ENCODE measurements at regions not wholly inside any gene's neighbourhood (a gene's known extent, or its start where the extent isn't known, plus 50 kb on each side); places are given as distances from the start of the nearest gene placed in this dataset.
"Not testable (repeated sequence)": the region's sequence is repeated elsewhere in the genome, so short reads cannot be mapped to it uniquely, and the experiment has no call there.

GRCh38 chr1:87398641-87399040 lies 70.0 kb downstream of the LMO4 start:
- no peak for DNase-seq
- intact Hi-C loops (cut with DNase I) = no loop called here

GRCh38 chr1:87399264-87399663 lies 70.6 kb downstream of the LMO4 start:
- no peak for DNase-seq
- intact Hi-C loops (cut with DNase I) = no loop called here

- intact Hi-C loops (cut with DNase I) = no loop called here
- DNase-seq = no peak
Observed at GRCh38 chr1:87399701-87400100, 71.0 kb downstream of the LMO4 start.

- DNase-seq = no peak
- intact Hi-C loops (cut with DNase I) = no loop called here
Observed at GRCh38 chr1:87400813-87401212, 72.1 kb downstream of the LMO4 start.

- intact Hi-C loops (cut with DNase I) = no loop called here
- DNase-seq = no peak
Observed at GRCh38 chr1:87402241-87403002, 73.7 kb downstream of the LMO4 start.

- intact Hi-C loops (cut with DNase I) = no loop called here
- DNase-seq = no peak
Observed at GRCh38 chr1:87403061-87403820, 74.6 kb downstream of the LMO4 start.

GRCh38 chr1:87404296-87404695 lies 75.6 kb downstream of the LMO4 start:
- DNase-seq = no peak
- intact Hi-C loops (cut with DNase I) = no loop called here

GRCh38 chr1:87408665-87409248 lies 80.1 kb downstream of the LMO4 start:
- no peak for DNase-seq
- intact Hi-C loops (cut with DNase I) = no loop called here

- DNase-seq = peak; percentile 84 to 99 (median 94)
Observed at GRCh38 chr1:87410776-87411480, 82.2 kb downstream of the LMO4 start.

GRCh38 chr1:87413846-87414245 lies 85.2 kb downstream of the LMO4 start:
- intact Hi-C loops (cut with DNase I) = loop anchor here (5.0 kb wide), 1 partner anchor 77 kb away; no protein-coding TSS in a partner anchor
- DNase-seq = not testable (repeated sequence)

More at GRCh38 chr1:87410776-87411480, 82.2 kb downstream of the LMO4 start:
- intact Hi-C loops (cut with DNase I) = loop anchor here (5.0 kb wide), 1 partner anchor 74 kb away; no protein-coding TSS in a partner anchor

GRCh38 chr1:87418048-87418447 lies 89.4 kb downstream of the LMO4 start:
- intact Hi-C loops (cut with DNase I) = no loop called here
- no peak for DNase-seq

- no peak for DNase-seq
Observed at GRCh38 chr1:87421809-87422208, 93.1 kb downstream of the LMO4 start.

GRCh38 chr1:87424541-87424940 lies 95.9 kb downstream of the LMO4 start:
- intact Hi-C loops (cut with DNase I) = no loop called here
- no peak for DNase-seq

More at GRCh38 chr1:87421809-87422208, 93.1 kb downstream of the LMO4 start:
- intact Hi-C loops (cut with DNase I) = no loop called here

- intact Hi-C loops (cut with DNase I) = no loop called here
- DNase-seq = peak in 5 of 10 donors; percentile 10 to 79 (median 65)
Observed at GRCh38 chr1:87426463-87427249, 98.0 kb downstream of the LMO4 start.

- intact Hi-C loops (cut with DNase I) = no loop called here
- DNase-seq = no peak
Observed at GRCh38 chr1:87428367-87428766, 99.7 kb downstream of the LMO4 start.

- intact Hi-C loops (cut with DNase I) = no loop called here
- no peak for DNase-seq
Observed at GRCh38 chr1:87428883-87429282, 100.2 kb downstream of the LMO4 start.

GRCh38 chr1:87432685-87433084 lies 104.0 kb downstream of the LMO4 start:
- DNase-seq = no peak
- intact Hi-C loops (cut with DNase I) = no loop called here

GRCh38 chr1:87433101-87433500 lies 104.4 kb downstream of the LMO4 start:
- intact Hi-C loops (cut with DNase I); DNase-seq: not testable (repeated sequence)

- intact Hi-C loops (cut with DNase I) = no loop called here
- DNase-seq = no peak
Observed at GRCh38 chr1:87435484-87435883, 106.8 kb downstream of the LMO4 start.

- DNase-seq; intact Hi-C loops (cut with DNase I): not testable (repeated sequence)
Observed at GRCh38 chr1:87436115-87436514, 107.4 kb downstream of the LMO4 start.
